SK-N-SH (cell line): ENCODE measurements at regions not wholly inside any gene's neighbourhood (a gene's known extent, or its start where the extent isn't known, plus 50 kb on each side); places are given as distances from the start of the nearest gene placed in this dataset.

Experiments
- CTCF ChIA-PET: fragments of 300-600, 350-600 bp; formaldehyde crosslinking; extraction: SDS; loops from one replicate; lab custom pipeline; 2021; lab: Yijun Ruan, JAX
- POLR2A ChIA-PET: fragments of 350-600 bp; sonication (Branson Sonifier 250); formaldehyde crosslinking; extraction: SDS; loops from one replicate; lab custom pipeline; 2020; ENCODE audit warnings: antibody characterized with exemption, inconsistent platforms; lab: Yijun Ruan, JAX
- DNase-seq: peaks from one replicate; pipeline ENCODE4 v3.0.0; 2012
- H2AFZ ChIP-seq: fragments of 200-600 bp; sonication (generic); 2 replicates; pipeline ENCODE4 v1.8.1; 2016; ENCODE audit warnings: antibody characterized with exemption, mild to moderate bottlenecking, low read depth
- H3F3A ChIP-seq: fragments of 200-600 bp; sonication (generic); replicated peaks from 2 replicates; pipeline ENCODE3; 2016; ENCODE audit warnings: antibody characterized with exemption, mild to moderate bottlenecking; ENCODE audit not compliant: insufficient read depth
- H3K27ac ChIP-seq, 2 experiments: fragments of 200-500 bp in 1 of 2; fragments of 200-600 bp in 1 of 2; sonication (Bioruptor generic) in 1 of 2; sonication (generic), shearing (Covaris generic) in 1 of 2; 2 replicates each; pipeline versions ENCODE4 v1.5.1 to v1.6.1; 2014 to 2016; ENCODE audit warnings: low read depth in 2 of 2, inconsistent platforms in 1 of 2, low read length in 1 of 2, mild to moderate bottlenecking in 1 of 2, mixed read lengths in 1 of 2
- H3K27me3 ChIP-seq: fragments of 200-600 bp; sonication (generic), shearing (Covaris generic); 2 replicates; pipeline ENCODE4 v1.6.1; 2016; ENCODE audit warnings: mixed run types; ENCODE audit not compliant: insufficient read depth
- H3K36me3 ChIP-seq, 2 experiments: fragments of 200-500 bp in 1 of 2; fragments of 200-600 bp in 1 of 2; sonication (Bioruptor generic) in 1 of 2; sonication (generic) in 1 of 2; replicated peaks in 1 of 2; 2 replicates each; pipeline versions ENCODE3 to v1.5.1; 2014 to 2016; ENCODE audit warnings: low read length in 1 of 2, mild to moderate bottlenecking in 1 of 2; ENCODE audit not compliant: insufficient read depth in 2 of 2, control insufficient read depth in 1 of 2
- H3K4me1 ChIP-seq, 2 experiments: fragments of 200-500 bp in 1 of 2; fragments of 200-600 bp in 1 of 2; sonication (Bioruptor generic) in 1 of 2; sonication (generic), shearing (Covaris generic) in 1 of 2; 2 replicates each; pipeline versions ENCODE4 v1.5.1 to v1.6.1; 2014 to 2016; ENCODE audit warnings: low read depth in 1 of 2, low read length in 1 of 2, mixed run types in 1 of 2; ENCODE audit not compliant: insufficient read depth in 2 of 2, control insufficient read depth in 1 of 2
- H3K4me2 ChIP-seq: fragments of 200-600 bp; sonication (generic), shearing (Covaris generic); 2 replicates; pipeline ENCODE4 v1.6.1; 2017; ENCODE audit warnings: mixed run types
- H3K4me3 ChIP-seq, 2 experiments: fragments of 200-500 bp in 1 of 2; fragments of 200-600 bp in 1 of 2; sonication (Bioruptor generic) in 1 of 2; sonication (generic), shearing (Covaris generic) in 1 of 2; 2 replicates each; pipeline versions ENCODE4 v1.5.1 to v1.8.1; 2014 to 2016; ENCODE audit warnings: low read depth in 2 of 2, inconsistent platforms in 1 of 2, low read length in 1 of 2, mild to moderate bottlenecking in 1 of 2, mixed read lengths in 1 of 2, moderate library complexity in 1 of 2
- H3K79me2 ChIP-seq: fragments of 200-600 bp; sonication (generic); 2 replicates; pipeline ENCODE4 v1.8.1; 2017; ENCODE audit warnings: mild to moderate bottlenecking; ENCODE audit not compliant: insufficient read depth
- H3K9ac ChIP-seq: fragments of 200-600 bp; sonication (generic); 2 replicates; pipeline ENCODE4 v1.6.1; 2017; ENCODE audit warnings: mixed run types
- H3K9me2 ChIP-seq: fragments of 200-600 bp; sonication (generic); 2 replicates; pipeline ENCODE4 v1.6.1; 2017; ENCODE audit warnings: mixed run types
- H3K9me3 ChIP-seq: fragments of 200-600 bp; sonication (generic); 2 replicates; pipeline ENCODE4 v1.6.1; 2017; ENCODE audit warnings: mixed run types, mild to moderate bottlenecking, moderate library complexity
- H4K20me1 ChIP-seq: fragments of 200-600 bp; sonication (generic); 2 replicates; pipeline ENCODE4 v1.6.1; 2017; ENCODE audit warnings: mild to moderate bottlenecking, mixed run types; ENCODE audit not compliant: insufficient read depth
- CTCF ChIP-seq: fragments of 200-600 bp; sonication (generic); IDR thresholded peaks from 2 replicates; pipeline ENCODE4 v1.6.1; 2017; ENCODE audit warnings: antibody characterized with exemption, mild to moderate bottlenecking, moderate library complexity
- EZH2phosphoT487 ChIP-seq: fragments of 200-600 bp; sonication (generic); IDR thresholded peaks from 2 replicates; pipeline ENCODE4 v1.6.1; 2017; ENCODE audit warnings: low read depth, mixed run types, mild to moderate bottlenecking, antibody characterized with exemption, moderate library complexity, borderline replicate concordance
- FOSL2 ChIP-seq: IDR thresholded peaks from 2 replicates; pipeline ENCODE4 v1.4.0; 2012; ENCODE audit warnings: low read depth, mild to moderate bottlenecking, moderate library complexity, borderline replicate concordance
- FOXJ3 ChIP-seq: sonication (generic); formaldehyde crosslinking; IDR thresholded peaks from 2 replicates; pipeline ENCODE4 v1.5.1; 2020; ENCODE audit warnings: mild to moderate bottlenecking, missing genetic modification reagents
- FOXM1 ChIP-seq: IDR thresholded peaks from 2 replicates; pipeline ENCODE4 v1.4.0; 2012; ENCODE audit warnings: low read depth, mild to moderate bottlenecking
- GABPA ChIP-seq: IDR thresholded peaks from 2 replicates; pipeline ENCODE4 v1.4.0; 2012; ENCODE audit warnings: low read depth, mild to moderate bottlenecking
- MXI1 ChIP-seq: IDR thresholded peaks from 2 replicates; pipeline ENCODE4 v1.6.1; 2012; ENCODE audit warnings: mild to moderate bottlenecking, low read depth, low read length, improper control_type of control experiment
- NFIC ChIP-seq: IDR thresholded peaks from 2 replicates; pipeline ENCODE4 v1.4.0; 2012; ENCODE audit warnings: borderline replicate concordance
- NRF1 ChIP-seq: IDR thresholded peaks from 2 replicates; pipeline ENCODE4 v1.6.1; 2012; ENCODE audit warnings: low read depth, mild to moderate bottlenecking, low read length
- RAD21 ChIP-seq: IDR thresholded peaks from 2 replicates; pipeline ENCODE4 v1.6.1; 2012; ENCODE audit warnings: mild to moderate bottlenecking, low read length
- RCOR1 ChIP-seq: fragments of 150-350 bp; IDR thresholded peaks from 2 replicates; pipeline ENCODE4 v1.6.1; 2017; ENCODE audit warnings: antibody characterized with exemption, low read length
- RXRA ChIP-seq: IDR thresholded peaks from 2 replicates; pipeline ENCODE4 v1.4.0; 2012; ENCODE audit warnings: low read depth, mild to moderate bottlenecking, borderline replicate concordance
- SMC3 ChIP-seq: IDR thresholded peaks from 2 replicates; pipeline ENCODE4 v1.6.1; 2012; ENCODE audit warnings: low read depth, low read length, improper control_type of control experiment
- TCF12 ChIP-seq: IDR thresholded peaks from 2 replicates; pipeline ENCODE4 v1.4.0; 2012
- TEAD4 ChIP-seq: IDR thresholded peaks from 2 replicates; pipeline ENCODE4 v1.4.0; 2012; ENCODE audit warnings: mild to moderate bottlenecking, borderline replicate concordance; ENCODE audit not compliant: insufficient read depth
- WGBS: methylation state at CpG from one replicate; pipeline ENCODE4 v1.1.6; 2017; ENCODE audit warnings: low lambda C conversion rate; 5-methylcytosine and 5-hydroxymethylcytosine counted together
- TF ChIP-seq, protein P1 (sequence below): IDR thresholded peaks from 2 replicates; pipeline ENCODE4 v1.4.0; 2012; ENCODE audit warnings: low read depth, borderline replicate concordance

GRCh38 chr2:10240911-10241610, 61.6 kb upstream of the HPCAL1 start (continued):
- TF ChIP-seq TEAD4 (no peak), RXRA (no peak), RCOR1 (no peak), RAD21 (no peak), CTCF (no peak)

DNA sequence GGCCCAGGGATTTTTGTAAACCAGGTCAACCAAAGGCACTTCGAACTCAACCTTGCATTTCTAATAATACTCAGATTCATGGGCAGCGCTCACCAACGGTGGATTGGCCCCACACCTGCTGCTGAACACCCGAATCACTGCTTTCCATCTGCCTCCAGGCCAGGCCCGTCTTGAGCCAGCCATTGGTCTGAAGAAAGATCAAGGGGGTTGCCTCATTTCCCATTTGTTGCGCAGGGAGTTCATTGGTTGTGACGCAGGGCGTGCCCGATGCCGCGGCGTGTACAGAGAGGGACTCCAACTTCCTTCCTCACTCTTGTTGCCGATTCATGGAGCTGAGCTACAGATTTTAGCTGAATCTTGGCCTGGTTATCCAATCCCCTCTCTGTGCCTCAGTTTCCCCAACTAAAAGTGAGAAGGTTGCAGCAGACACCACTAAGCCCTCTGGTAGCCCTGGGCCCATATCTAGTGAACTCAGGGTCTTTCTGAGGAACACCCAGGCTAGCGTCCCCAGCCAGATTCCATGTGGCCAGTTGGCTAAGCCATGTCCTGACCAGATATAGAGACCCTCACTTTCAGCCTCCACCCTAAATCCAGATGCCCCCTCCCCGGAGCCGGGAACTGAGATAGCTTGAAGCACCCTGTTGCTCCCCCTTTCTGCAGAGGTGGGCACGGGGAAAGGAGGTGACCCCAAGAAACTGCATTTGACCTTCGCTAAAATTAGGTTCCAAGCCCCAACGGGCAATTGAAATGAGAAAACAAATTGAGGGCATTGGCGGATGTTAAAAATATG, 60.9 kb upstream of the HPCAL1 start:
- no peak for DNase-seq
- TF ChIP-seq FOSL2 (no peak), NFIC (no peak), GABPA (no peak), MXI1 (no peak), TEAD4 (no peak), CTCF (no peak), FOXM1 (no peak), EZH2phosphoT487 (no peak), NRF1 (no peak), SMC3 (no peak), TCF12 (no peak), FOXJ3 (CRISPR knock-in tag) (no peak)
- TF ChIP-seq, protein P1, sequence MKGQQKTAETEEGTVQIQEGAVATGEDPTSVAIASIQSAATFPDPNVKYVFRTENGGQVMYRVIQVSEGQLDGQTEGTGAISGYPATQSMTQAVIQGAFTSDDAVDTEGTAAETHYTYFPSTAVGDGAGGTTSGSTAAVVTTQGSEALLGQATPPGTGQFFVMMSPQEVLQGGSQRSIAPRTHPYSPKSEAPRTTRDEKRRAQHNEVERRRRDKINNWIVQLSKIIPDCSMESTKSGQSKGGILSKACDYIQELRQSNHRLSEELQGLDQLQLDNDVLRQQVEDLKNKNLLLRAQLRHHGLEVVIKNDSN = no peak
- Histone ChIP-seq H3K9me3 (no peaks in the 10 kb centered on the region), H2AFZ (no peak overlapping the region), H3K36me3 (no peaks in the 10 kb centered on the region), H3K4me2 (no peak overlapping the region), H3K27ac (no peak overlapping the region), H4K20me1 (no peaks in the 10 kb centered on the region), H3F3A (no peaks in the 10 kb centered on the region), H3K4me3 (no peak overlapping the region), H3K27me3 (no peaks in the 10 kb centered on the region), H3K4me1 (peaks cover 0 to 5% of the 10 kb centered on the region in 2 experiments; a peak in 1 of 4 replicates), H3K9me2 (no peaks in the 10 kb centered on the region), H3K9ac (no peak overlapping the region), H3K79me2 (no peaks in the 10 kb centered on the region)
- WGBS = 86% methylated on average over 20 of the region's 20 CpGs
- ChIA-PET POLR2A (no interaction called here), CTCF (interaction anchor here (1.1 kb wide), 2 partner anchors 19 to 54 kb away, joined by 3 to 4 read pairs; no protein-coding TSS in a partner anchor)
